ENCODE measurements at regions not wholly inside any gene's neighbourhood (a gene's known extent, or its start where the extent isn't known, plus 50 kb on each side); places are given as distances from the start of the nearest gene placed in this dataset.

GRCh38 chr2:5914811-5915611 lies 222.8 kb downstream of the SOX11 start:
- H3K9me3 Mint-ChIP-seq, result peaks cover 4 to 6% of the 10 kb centered on the region in 2 donors
- H3K27me3 Mint-ChIP-seq, result no peaks in the 10 kb centered on the region
- no peaks in the 10 kb centered on the region for H3K4me1 Mint-ChIP-seq
- H3K36me3 Mint-ChIP-seq, result no peaks in the 10 kb centered on the region
- no peak for DNase-seq
- H3K4me3 Mint-ChIP-seq, result no peak overlapping the region
- H3K27ac Mint-ChIP-seq, result no peak overlapping the region
- no peak for ATAC-seq (replicated peaks)

GRCh38 chr2:5915881-5916310 lies 223.7 kb downstream of the SOX11 start:
- H3K4me3 Mint-ChIP-seq, result no peak overlapping the region
- peaks cover 4 to 6% of the 10 kb centered on the region in 2 donors for H3K9me3 Mint-ChIP-seq
- H3K36me3 Mint-ChIP-seq, result no peaks in the 10 kb centered on the region
- no peak for DNase-seq
- ATAC-seq (replicated peaks), result no peak
- H3K27me3 Mint-ChIP-seq, result no peaks in the 10 kb centered on the region
- H3K4me1 Mint-ChIP-seq, result no peaks in the 10 kb centered on the region
- no peak overlapping the region for H3K27ac Mint-ChIP-seq

GRCh38 chr2:5921081-5921642 lies 229.0 kb downstream of the SOX11 start:
- DNase-seq, result no peak
- ATAC-seq (replicated peaks), result no peak
- H3K4me1 Mint-ChIP-seq, result no peaks in the 10 kb centered on the region
- peaks cover 4 to 12% of the 10 kb centered on the region in 2 donors for H3K9me3 Mint-ChIP-seq
- H3K36me3 Mint-ChIP-seq, result no peaks in the 10 kb centered on the region
- H3K27ac Mint-ChIP-seq, result no peak overlapping the region
- H3K4me3 Mint-ChIP-seq, result no peak overlapping the region
- no peaks in the 10 kb centered on the region for H3K27me3 Mint-ChIP-seq

- H3K36me3 Mint-ChIP-seq, result no peaks in the 10 kb centered on the region
- peaks cover 2 to 7% of the 10 kb centered on the region in 2 donors for H3K9me3 Mint-ChIP-seq
- ATAC-seq (replicated peaks) (no peak), DNase-seq (no peak)
- no peaks in the 10 kb centered on the region for H3K4me1 Mint-ChIP-seq
- no peaks in the 10 kb centered on the region for H3K27me3 Mint-ChIP-seq
- H3K27ac Mint-ChIP-seq, result no peak overlapping the region
- no peak overlapping the region for H3K4me3 Mint-ChIP-seq
Observed at GRCh38 chr2:5923957-5924945, 232.1 kb downstream of the SOX11 start.

- DNase-seq (no peak), ATAC-seq (replicated peaks) (no peak)
- H3K27ac Mint-ChIP-seq, result no peak overlapping the region
Observed at GRCh38 chr2:5925604-5926003, 233.4 kb downstream of the SOX11 start.

GRCh38 chr2:5926871-5927512 lies 234.8 kb downstream of the SOX11 start:
- no peak for DNase-seq
- ATAC-seq (replicated peaks), result no peak
- no peaks in the 10 kb centered on the region for H3K36me3 Mint-ChIP-seq
- peaks cover 3 to 6% of the 10 kb centered on the region in 2 donors for H3K9me3 Mint-ChIP-seq
- no peak overlapping the region for H3K27ac Mint-ChIP-seq
- no peaks in the 10 kb centered on the region for H3K4me1 Mint-ChIP-seq
- no peaks in the 10 kb centered on the region for H3K27me3 Mint-ChIP-seq
- no peak overlapping the region for H3K4me3 Mint-ChIP-seq

More at GRCh38 chr2:5925604-5926003, 233.4 kb downstream of the SOX11 start:
- Mint-ChIP-seq H3K4me3 (no peak overlapping the region), H3K27me3 (no peaks in the 10 kb centered on the region), H3K4me1 (no peaks in the 10 kb centered on the region), H3K9me3 (peaks cover 3 to 6% of the 10 kb centered on the region in 2 donors), H3K36me3 (no peaks in the 10 kb centered on the region)

GRCh38 chr2:5932556-5933469 lies 240.6 kb downstream of the SOX11 start:
- DNase-seq (no peak), ATAC-seq (replicated peaks) (no peak)
- no peak overlapping the region for H3K4me3 Mint-ChIP-seq
- no peaks in the 10 kb centered on the region for H3K27me3 Mint-ChIP-seq
- no peaks in the 10 kb centered on the region for H3K4me1 Mint-ChIP-seq
- no peaks in the 10 kb centered on the region for H3K36me3 Mint-ChIP-seq
- no peak overlapping the region for H3K27ac Mint-ChIP-seq
- H3K9me3 Mint-ChIP-seq, result peaks cover 0 to 8% of the 10 kb centered on the region in 2 donors

GRCh38 chr2:5933669-5934068 lies 241.5 kb downstream of the SOX11 start:
- Mint-ChIP-seq H3K4me3 (no peak overlapping the region), H3K27me3 (no peaks in the 10 kb centered on the region), H3K27ac (no peak overlapping the region), H3K9me3 (peaks cover 0 to 8% of the 10 kb centered on the region in 2 donors), H3K4me1 (no peaks in the 10 kb centered on the region), H3K36me3 (no peaks in the 10 kb centered on the region)
- DNase-seq (no peak), ATAC-seq (replicated peaks) (no peak)

- Mint-ChIP-seq H3K4me1 (no peaks in the 10 kb centered on the region), H3K27me3 (no peaks in the 10 kb centered on the region), H3K36me3 (no peaks in the 10 kb centered on the region), H3K4me3 (no peak overlapping the region), H3K27ac (no peak overlapping the region), H3K9me3 (peaks cover 0 to 4% of the 10 kb centered on the region in 2 donors)
- ATAC-seq (replicated peaks), result no peak
- no peak for DNase-seq
Observed at GRCh38 chr2:5937321-5937720, 245.1 kb downstream of the SOX11 start.

- peaks cover 0 to 5% of the 10 kb centered on the region in 2 donors for H3K9me3 Mint-ChIP-seq
- no peak overlapping the region for H3K27ac Mint-ChIP-seq
- no peaks in the 10 kb centered on the region for H3K4me1 Mint-ChIP-seq
- no peaks in the 10 kb centered on the region for H3K27me3 Mint-ChIP-seq
- H3K4me3 Mint-ChIP-seq, result no peak overlapping the region
- ATAC-seq (replicated peaks), result no peak
- H3K36me3 Mint-ChIP-seq, result no peaks in the 10 kb centered on the region
- DNase-seq, result no peak
Observed at GRCh38 chr2:5937851-5938565, 245.8 kb downstream of the SOX11 start.

GRCh38 chr2:5938566-5938896 lies 246.3 kb downstream of the SOX11 start:
- Mint-ChIP-seq H3K27me3 (no peaks in the 10 kb centered on the region), H3K27ac (no peak overlapping the region), H3K4me1 (no peaks in the 10 kb centered on the region), H3K36me3 (no peaks in the 10 kb centered on the region), H3K4me3 (no peak overlapping the region), H3K9me3 (peaks cover 0 to 5% of the 10 kb centered on the region in 2 donors)
- DNase-seq (no peak), ATAC-seq (replicated peaks) (no peak)

GRCh38 chr2:5939553-5939952 lies 247.4 kb downstream of the SOX11 start:
- no peaks in the 10 kb centered on the region for H3K36me3 Mint-ChIP-seq
- H3K4me1 Mint-ChIP-seq, result no peaks in the 10 kb centered on the region
- H3K4me3 Mint-ChIP-seq, result no peak overlapping the region
- DNase-seq, result no peak
- H3K9me3 Mint-ChIP-seq, result peaks cover 0 to 4% of the 10 kb centered on the region in 2 donors
- ATAC-seq (replicated peaks), result no peak
- H3K27me3 Mint-ChIP-seq, result no peaks in the 10 kb centered on the region
- H3K27ac Mint-ChIP-seq, result no peak overlapping the region

All from stimulated activated naive B cell treated with anti-CD40 and anti-IgM and Interleukin-4, amounts not matched to agents 10 μg/mL and 1 μg/mL and 100 μg/mL, for 72 hours (primary cell).